ENCODE measurements at regions not wholly inside any gene's neighbourhood (a gene's known extent, or its start where the extent isn't known, plus 50 kb on each side); places are given as distances from the start of the nearest gene placed in this dataset.

GRCh38 chr4:154916068-154916467, 135.0 kb downstream of the RBM46 start:
- TF ChIP-seq MXI1 (IDR thresholded peaks at IDR 0.05; ENCODE audit: low read depth, low read length) (no peak), CTCF (IDR thresholded peaks at IDR 0.05 in 2 of 3, conservative IDR thresholded peaks at IDR 0.05 in 1 of 3; ENCODE audit: insufficient read depth in 2 of 3, low read depth in 1 of 3, low read length in 3 of 3) (no peak), ELF4 (CRISPR knock-in tag; IDR thresholded peaks at IDR 0.05) (no peak), HMG20A (CRISPR knock-in tag; conservative IDR thresholded peaks at IDR 0.05) (no peak), FOXP1 (CRISPR knock-in tag; IDR thresholded peaks at IDR 0.05) (no peak), EGR1 (conservative IDR thresholded peaks at IDR 0.05) (no peak)

Data from K562 (cell line).